RWPE2 (cell line): ENCODE measurements at regions not wholly inside any gene's neighbourhood (a gene's known extent, or its start where the extent isn't known, plus 50 kb on each side); places are given as distances from the start of the nearest gene placed in this dataset.

Experiments
- ATAC-seq: fragments of 200-7000 bp; cut with Tn5 transposase; 3 replicates; pipeline ENCODE4 v1.9.1; 2021; ENCODE audit warnings: low read depth
- DNase-seq: peaks from one replicate; pipeline ENCODE4 v3.0.0-alpha.2; 2020; ENCODE audit warnings: low spot score
- H3K27ac ChIP-seq: fragments of 450-650 bp; 2 replicates; pipeline ENCODE4 v1.5.1; 2017; ENCODE audit warnings: mild to moderate bottlenecking; ENCODE audit not compliant: poor library complexity, severe bottlenecking
- H3K27me3 ChIP-seq: fragments of 250-450 bp; sonication (Bioruptor Pico); 2 replicates; pipeline ENCODE4 v1.5.1; 2021; ENCODE audit warnings: mild to moderate bottlenecking, moderate library complexity; ENCODE audit not compliant: insufficient read depth, poor library complexity, severe bottlenecking
- H3K36me3 ChIP-seq: fragments of 250-450 bp; sonication (Bioruptor Pico); 2 replicates; pipeline ENCODE4 v1.5.1; 2020; ENCODE audit warnings: low read depth, mild to moderate bottlenecking, moderate library complexity
- H3K4me1 ChIP-seq: fragments of 250-450 bp; sonication (Bioruptor Pico); 2 replicates; pipeline ENCODE4 v1.5.1; 2021; ENCODE audit warnings: mild to moderate bottlenecking, moderate library complexity; ENCODE audit not compliant: insufficient read depth, poor library complexity, severe bottlenecking
- H3K4me3 ChIP-seq: fragments of 250-450 bp; sonication (Bioruptor Pico); 2 replicates; pipeline ENCODE4 v1.5.1; 2021; ENCODE audit warnings: mild to moderate bottlenecking, moderate library complexity; ENCODE audit not compliant: severe bottlenecking
- H3K9me3 ChIP-seq: fragments of 250-450 bp; sonication (Bioruptor Pico); 2 replicates; pipeline ENCODE4 v1.5.1; 2021; ENCODE audit warnings: mild to moderate bottlenecking, moderate library complexity; ENCODE audit not compliant: severe bottlenecking
- TF ChIP-seq, protein P1 (sequence below): fragments of 450-650 bp; IDR thresholded peaks from one replicate; pipeline ENCODE4 v1.5.1; 2017; ENCODE audit warnings: mild to moderate bottlenecking, moderate library complexity; ENCODE audit not compliant: poor library complexity, severe bottlenecking

DNA sequence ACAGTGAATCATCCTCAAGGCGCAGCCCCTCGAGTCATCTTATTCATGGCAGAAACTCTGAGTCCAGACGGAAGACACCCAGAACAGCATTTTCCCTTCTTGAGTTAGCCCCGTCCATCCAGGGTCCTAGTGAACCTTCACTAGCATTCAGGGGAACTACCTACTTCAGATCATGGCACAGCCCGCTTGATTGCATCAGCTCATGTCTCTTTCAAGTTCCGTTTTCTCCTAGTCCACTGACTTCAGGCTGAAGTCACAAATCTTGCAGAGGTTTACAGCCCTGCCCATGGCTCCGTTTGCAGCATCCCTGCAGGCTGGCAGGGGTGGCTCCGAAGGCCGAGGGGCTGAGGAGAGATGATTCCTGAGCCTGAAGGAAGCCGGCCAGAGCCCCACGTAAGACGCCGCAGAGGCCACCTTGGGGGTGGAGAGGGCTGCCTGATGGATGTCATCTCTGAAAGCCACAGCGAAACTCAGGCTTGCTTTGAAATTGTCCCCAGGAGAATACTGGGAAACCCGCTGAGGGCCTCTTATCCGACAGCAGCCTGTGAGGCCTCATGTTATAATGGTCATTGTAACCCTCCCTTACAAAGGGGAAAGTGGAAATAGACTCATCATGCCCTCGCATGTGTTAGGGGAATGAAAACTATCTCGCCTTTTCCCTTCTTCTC lies 310.2 kb upstream of the AJAP1 start:
- H3K4me3 ChIP-seq = no peak overlapping the region
- no peak for ATAC-seq

DNA sequence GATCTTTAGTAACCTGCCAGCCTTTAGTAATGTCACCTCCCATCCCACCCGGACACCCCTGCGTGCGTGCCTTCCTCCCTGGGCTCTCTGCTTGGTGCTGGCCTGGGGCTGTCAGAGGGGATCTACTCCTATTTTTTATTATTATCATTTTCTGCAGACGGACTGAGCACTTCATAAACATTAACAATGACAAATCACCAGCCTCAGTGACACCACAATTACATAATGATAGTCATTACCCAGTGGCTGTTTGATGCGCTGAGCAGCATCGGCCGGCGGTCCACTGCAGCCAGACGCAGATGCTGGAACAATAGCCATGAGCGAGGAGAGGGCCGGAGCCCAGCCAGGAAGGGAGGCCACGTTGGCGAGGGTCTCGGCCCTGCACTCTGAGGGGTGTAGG lies 309.3 kb upstream of the AJAP1 start:
- ATAC-seq = no peak
- Histone ChIP-seq H3K4me3 (no peak overlapping the region), H3K4me1 (no peaks in the 10 kb centered on the region), H3K36me3 (no peaks in the 10 kb centered on the region), H3K27me3 (no peaks in the 10 kb centered on the region), H3K27ac (no peak overlapping the region), H3K9me3 (no peaks in the 10 kb centered on the region)
- TF ChIP-seq, protein P1, sequence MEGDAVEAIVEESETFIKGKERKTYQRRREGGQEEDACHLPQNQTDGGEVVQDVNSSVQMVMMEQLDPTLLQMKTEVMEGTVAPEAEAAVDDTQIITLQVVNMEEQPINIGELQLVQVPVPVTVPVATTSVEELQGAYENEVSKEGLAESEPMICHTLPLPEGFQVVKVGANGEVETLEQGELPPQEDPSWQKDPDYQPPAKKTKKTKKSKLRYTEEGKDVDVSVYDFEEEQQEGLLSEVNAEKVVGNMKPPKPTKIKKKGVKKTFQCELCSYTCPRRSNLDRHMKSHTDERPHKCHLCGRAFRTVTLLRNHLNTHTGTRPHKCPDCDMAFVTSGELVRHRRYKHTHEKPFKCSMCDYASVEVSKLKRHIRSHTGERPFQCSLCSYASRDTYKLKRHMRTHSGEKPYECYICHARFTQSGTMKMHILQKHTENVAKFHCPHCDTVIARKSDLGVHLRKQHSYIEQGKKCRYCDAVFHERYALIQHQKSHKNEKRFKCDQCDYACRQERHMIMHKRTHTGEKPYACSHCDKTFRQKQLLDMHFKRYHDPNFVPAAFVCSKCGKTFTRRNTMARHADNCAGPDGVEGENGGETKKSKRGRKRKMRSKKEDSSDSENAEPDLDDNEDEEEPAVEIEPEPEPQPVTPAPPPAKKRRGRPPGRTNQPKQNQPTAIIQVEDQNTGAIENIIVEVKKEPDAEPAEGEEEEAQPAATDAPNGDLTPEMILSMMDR = no peak
- DNase-seq = no peak

More for the DNA sequence above, 310.2 kb upstream of the AJAP1 start:
- no peaks in the 10 kb centered on the region for H3K9me3 ChIP-seq
- no peaks in the 10 kb centered on the region for H3K27me3 ChIP-seq
- no peaks in the 10 kb centered on the region for H3K4me1 ChIP-seq
- DNase-seq = no peak
- H3K36me3 ChIP-seq = no peaks in the 10 kb centered on the region
- TF ChIP-seq, protein P1 = no peak
- no peak overlapping the region for H3K27ac ChIP-seq

DNA sequence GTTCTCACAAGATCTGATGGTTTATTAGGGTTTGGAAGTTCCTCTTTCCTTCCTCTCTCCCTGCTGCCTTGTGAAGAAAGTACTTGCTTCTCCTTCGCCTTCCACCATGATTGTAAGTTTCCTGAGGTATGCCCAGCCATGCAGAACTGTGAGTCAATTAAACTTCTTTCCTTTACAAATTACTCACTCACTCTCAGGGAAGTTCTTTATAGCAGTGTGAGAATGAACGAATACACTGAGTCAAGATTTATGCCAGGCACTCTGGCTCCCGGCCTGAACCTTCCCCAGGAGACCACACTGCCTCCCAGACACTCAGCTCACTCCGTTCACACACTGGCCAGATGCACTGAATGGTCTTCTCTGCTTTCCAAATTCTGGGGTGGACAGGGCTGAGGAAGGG lies 308.3 kb upstream of the AJAP1 start:
- no peaks in the 10 kb centered on the region for H3K4me1 ChIP-seq
- no peak overlapping the region for H3K4me3 ChIP-seq
- no peak for DNase-seq
- H3K27ac ChIP-seq = no peak overlapping the region
- H3K9me3 ChIP-seq = no peaks in the 10 kb centered on the region
- ATAC-seq = no peak; the same call in 2 of the 3 replicates
- no peaks in the 10 kb centered on the region for H3K36me3 ChIP-seq
- H3K27me3 ChIP-seq = no peaks in the 10 kb centered on the region
- TF ChIP-seq, protein P1 = no peak

DNA sequence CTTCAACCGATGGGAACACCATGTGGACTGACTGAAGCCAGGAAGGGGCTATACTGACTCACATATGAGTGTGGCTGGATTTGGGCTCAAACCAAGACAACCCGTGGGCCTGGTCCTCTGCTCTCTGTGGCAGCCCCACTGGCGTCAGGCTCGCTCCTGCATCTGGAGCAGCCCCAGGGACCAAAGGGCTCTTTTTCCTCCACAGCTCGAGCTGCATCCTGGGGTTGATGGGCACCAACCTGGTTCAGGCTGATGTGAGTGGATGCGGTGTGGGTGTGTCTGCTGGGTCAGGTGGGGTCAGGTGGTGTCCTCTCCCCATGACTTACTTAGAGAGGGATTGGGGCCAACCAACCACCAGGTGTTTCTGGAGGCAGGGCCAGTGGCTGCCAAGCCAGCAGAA lies 303.0 kb upstream of the AJAP1 start:
- Histone ChIP-seq H3K9me3 (no peaks in the 10 kb centered on the region), H3K4me3 (no peak overlapping the region), H3K27me3 (no peaks in the 10 kb centered on the region), H3K36me3 (no peaks in the 10 kb centered on the region), H3K4me1 (no peaks in the 10 kb centered on the region), H3K27ac (no peak overlapping the region)
- ATAC-seq (no peak), DNase-seq (no peak)
- TF ChIP-seq, protein P1 = no peak

DNA sequence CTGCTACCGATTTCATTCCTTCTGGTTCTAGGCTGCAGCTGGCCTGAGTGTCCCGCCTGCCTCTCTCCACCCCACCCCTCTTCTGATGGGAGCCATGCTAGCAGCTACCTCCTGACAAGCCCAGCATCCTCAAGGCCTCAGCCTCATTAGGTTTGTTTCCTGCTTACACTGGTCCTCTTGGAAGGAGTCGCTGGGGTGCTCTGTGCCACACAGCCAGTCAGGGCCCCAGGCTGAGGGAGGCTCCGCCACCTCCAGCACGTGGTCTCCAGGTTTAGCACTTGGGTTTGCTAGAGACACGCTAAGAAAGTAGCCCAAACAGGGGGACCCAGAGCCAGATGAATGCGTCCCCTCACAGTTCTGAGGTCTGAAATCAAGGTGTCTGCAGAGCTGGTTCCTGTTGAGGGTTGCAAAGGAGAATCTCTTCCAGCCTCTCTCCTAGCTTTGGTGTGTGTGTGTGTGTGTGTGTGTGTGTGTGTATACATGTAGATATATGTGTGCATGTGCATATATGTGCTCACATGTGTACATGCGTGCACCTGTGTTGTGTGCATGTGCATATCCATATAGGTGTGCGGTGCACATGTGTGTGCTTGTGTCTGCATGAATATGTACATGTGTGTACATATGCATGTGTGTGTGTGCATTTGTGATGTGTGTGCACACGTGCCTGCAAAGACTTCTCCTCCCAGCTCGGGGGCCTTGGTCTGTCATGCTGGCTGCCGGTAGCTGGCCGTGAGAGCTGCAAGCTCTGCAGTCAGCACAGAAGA lies 301.1 kb upstream of the AJAP1 start:
- Histone ChIP-seq H3K9me3 (no peaks in the 10 kb centered on the region), H3K4me3 (no peak overlapping the region), H3K27me3 (no peaks in the 10 kb centered on the region), H3K27ac (no peak overlapping the region), H3K4me1 (no peaks in the 10 kb centered on the region), H3K36me3 (no peaks in the 10 kb centered on the region)
- no peak for ATAC-seq
- TF ChIP-seq, protein P1 = no peak
- no peak for DNase-seq
